ENCODE measurements at regions not wholly inside any gene's neighbourhood (a gene's known extent, or its start where the extent isn't known, plus 50 kb on each side); places are given as distances from the start of the nearest gene placed in this dataset.

- Histone ChIP-seq H3K4me1 (ENCODE audit: insufficient read depth, low read length) (peaks cover 18% of the 10 kb centered on the region), H4K20me1 (ENCODE audit: insufficient read depth, low read length) (no peaks in the 10 kb centered on the region), H3K79me2 (ENCODE audit: insufficient read depth, low read length) (no peaks in the 10 kb centered on the region), H2AFZ (ENCODE audit: low read length) (no peak overlapping the region), H3K4me3 (ENCODE audit: insufficient read depth, low read length) (no peak overlapping the region), H3K27me3 (ENCODE audit: insufficient read depth, low read length) (peaks cover 11% of the 10 kb centered on the region), H3K36me3 (ENCODE audit: insufficient read depth, low read length) (no peaks in the 10 kb centered on the region), H3K9me3 (ENCODE audit: low read depth, low read length) (peaks cover 2% of the 10 kb centered on the region), H3K27ac (ENCODE audit: low read depth, low read length) (no peak overlapping the region), H3K4me2 (ENCODE audit: insufficient read depth, low read length) (no peak overlapping the region)
- TF ChIP-seq CTCF (IDR thresholded peaks at IDR 0.05; ENCODE audit: extremely low read depth, low read depth, low read length): no peak
- DNase-seq (ENCODE audit: insufficient read length, low spot score, missing footprints): no peak
Observed at GRCh38 chr16:73126525-73126853, 78.6 kb upstream of the ZFHX3 start.

DNA sequence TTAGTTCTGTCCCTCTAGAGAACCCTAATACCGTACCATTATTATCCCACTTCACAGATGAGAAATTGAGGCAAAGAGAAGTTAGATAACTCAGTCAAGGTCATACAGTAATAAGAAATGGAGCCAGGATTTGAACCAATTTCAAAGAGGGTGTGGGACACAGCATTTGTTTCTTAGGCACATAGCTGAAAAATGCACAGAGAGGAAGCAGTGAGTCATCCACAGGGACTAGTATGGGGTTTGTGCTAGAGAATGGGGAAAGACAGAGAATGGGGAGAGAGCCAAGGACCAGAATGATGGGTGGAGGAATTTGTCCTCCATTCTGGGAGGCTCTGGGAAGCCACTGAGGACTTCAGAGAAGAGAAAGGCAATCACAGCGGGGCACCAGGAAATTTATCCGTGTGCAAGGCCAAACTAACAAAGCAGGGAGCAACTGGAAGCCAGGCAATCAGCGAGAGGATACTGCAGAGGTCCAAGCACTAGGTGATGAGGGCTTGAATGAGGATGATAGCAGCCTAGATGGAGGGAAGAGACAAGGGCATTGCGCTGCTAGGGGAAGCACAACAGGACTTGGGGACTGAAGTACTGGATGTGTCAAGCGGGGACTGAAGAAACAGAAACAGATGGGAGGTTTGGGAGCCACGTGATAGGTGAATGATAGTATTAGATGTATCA lies 78.1 kb upstream of the ZFHX3 start:
- Histone ChIP-seq H2AFZ (ENCODE audit: low read length) (no peak overlapping the region), H3K27me3 (ENCODE audit: insufficient read depth, low read length) (peaks cover 8% of the 10 kb centered on the region), H3K4me2 (ENCODE audit: insufficient read depth, low read length) (no peak overlapping the region), H3K4me1 (ENCODE audit: insufficient read depth, low read length) (peaks cover 18% of the 10 kb centered on the region), H3K9me3 (ENCODE audit: low read depth, low read length) (peaks cover 2% of the 10 kb centered on the region), H3K79me2 (ENCODE audit: insufficient read depth, low read length) (no peaks in the 10 kb centered on the region), H3K4me3 (ENCODE audit: insufficient read depth, low read length) (no peak overlapping the region), H4K20me1 (ENCODE audit: insufficient read depth, low read length) (no peaks in the 10 kb centered on the region), H3K27ac (ENCODE audit: low read depth, low read length) (no peak overlapping the region), H3K36me3 (ENCODE audit: insufficient read depth, low read length) (no peaks in the 10 kb centered on the region)
- no peak for TF ChIP-seq CTCF (IDR thresholded peaks at IDR 0.05; ENCODE audit: extremely low read depth, low read depth, low read length)
- DNase-seq (ENCODE audit: insufficient read length, low spot score, missing footprints): no peak

GRCh38 chr16:73124665-73125375 lies 76.9 kb upstream of the ZFHX3 start:
- Histone ChIP-seq H3K27me3 (ENCODE audit: insufficient read depth, low read length) (peaks cover 4% of the 10 kb centered on the region), H3K4me1 (ENCODE audit: insufficient read depth, low read length) (peaks cover 18% of the 10 kb centered on the region), H3K9me3 (ENCODE audit: low read depth, low read length) (peaks cover 2% of the 10 kb centered on the region), H3K27ac (ENCODE audit: low read depth, low read length) (no peak overlapping the region), H3K4me2 (ENCODE audit: insufficient read depth, low read length) (no peak overlapping the region), H2AFZ (ENCODE audit: low read length) (no peak overlapping the region), H3K79me2 (ENCODE audit: insufficient read depth, low read length) (no peaks in the 10 kb centered on the region), H4K20me1 (ENCODE audit: insufficient read depth, low read length) (no peaks in the 10 kb centered on the region), H3K36me3 (ENCODE audit: insufficient read depth, low read length) (no peaks in the 10 kb centered on the region), H3K4me3 (ENCODE audit: insufficient read depth, low read length) (no peak overlapping the region)
- no peak for TF ChIP-seq CTCF (IDR thresholded peaks at IDR 0.05; ENCODE audit: extremely low read depth, low read depth, low read length)
- no peak for DNase-seq (ENCODE audit: insufficient read length, low spot score, missing footprints)

DNA sequence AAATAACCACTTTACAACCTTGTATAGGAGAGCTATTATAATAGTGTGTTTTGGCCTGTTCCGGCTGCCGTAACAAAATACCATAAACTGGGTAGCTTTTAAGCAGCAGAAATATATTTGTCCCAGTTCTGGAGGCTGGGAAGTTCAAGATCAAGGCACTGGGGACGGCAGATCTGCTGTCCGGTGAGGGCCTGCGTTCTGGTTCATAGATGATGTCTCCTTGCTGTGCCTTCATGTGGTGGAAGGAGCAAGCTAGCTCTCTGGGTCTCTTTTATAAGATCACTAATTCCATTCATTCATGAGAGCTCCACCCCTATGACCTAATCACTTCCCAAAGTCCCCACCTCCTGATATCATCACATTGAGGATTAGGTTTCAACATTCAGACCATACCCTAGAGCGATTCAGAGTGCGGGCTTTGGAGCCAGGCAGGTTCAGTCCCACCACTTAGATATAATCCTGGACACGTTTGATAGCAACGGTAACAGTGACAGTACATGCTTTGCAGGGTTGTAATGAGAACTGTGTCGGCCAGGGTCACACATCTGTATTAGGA lies 76.2 kb upstream of the ZFHX3 start:
- no peak overlapping the region for H2AFZ ChIP-seq (ENCODE audit: low read length)
- peaks cover 3% of the 10 kb centered on the region for H3K27me3 ChIP-seq (ENCODE audit: insufficient read depth, low read length)
- H3K4me2 ChIP-seq (ENCODE audit: insufficient read depth, low read length): no peak overlapping the region
- H3K9me3 ChIP-seq (ENCODE audit: low read depth, low read length): peaks cover 2% of the 10 kb centered on the region
- no peaks in the 10 kb centered on the region for H3K79me2 ChIP-seq (ENCODE audit: insufficient read depth, low read length)
- no peaks in the 10 kb centered on the region for H4K20me1 ChIP-seq (ENCODE audit: insufficient read depth, low read length)
- DNase-seq (ENCODE audit: insufficient read length, low spot score, missing footprints): no peak
- peaks cover 18% of the 10 kb centered on the region for H3K4me1 ChIP-seq (ENCODE audit: insufficient read depth, low read length)
- no peak for TF ChIP-seq CTCF (IDR thresholded peaks at IDR 0.05; ENCODE audit: extremely low read depth, low read depth, low read length)
- H3K4me3 ChIP-seq (ENCODE audit: insufficient read depth, low read length): no peak overlapping the region
- no peak overlapping the region for H3K27ac ChIP-seq (ENCODE audit: low read depth, low read length)
- H3K36me3 ChIP-seq (ENCODE audit: insufficient read depth, low read length): no peaks in the 10 kb centered on the region
